NCI-H1092 treated with DMSO at 0.1 percent for 48 hours (cell line): ENCODE measurements at regions not wholly inside any gene's neighbourhood (a gene's known extent, or its start where the extent isn't known, plus 50 kb on each side); places are given as distances from the start of the nearest gene placed in this dataset.

Experiments
- DNase-seq: peaks from one replicate; lab custom pipeline; 2025; lab: John Stamatoyannopoulos, UW

DNA sequence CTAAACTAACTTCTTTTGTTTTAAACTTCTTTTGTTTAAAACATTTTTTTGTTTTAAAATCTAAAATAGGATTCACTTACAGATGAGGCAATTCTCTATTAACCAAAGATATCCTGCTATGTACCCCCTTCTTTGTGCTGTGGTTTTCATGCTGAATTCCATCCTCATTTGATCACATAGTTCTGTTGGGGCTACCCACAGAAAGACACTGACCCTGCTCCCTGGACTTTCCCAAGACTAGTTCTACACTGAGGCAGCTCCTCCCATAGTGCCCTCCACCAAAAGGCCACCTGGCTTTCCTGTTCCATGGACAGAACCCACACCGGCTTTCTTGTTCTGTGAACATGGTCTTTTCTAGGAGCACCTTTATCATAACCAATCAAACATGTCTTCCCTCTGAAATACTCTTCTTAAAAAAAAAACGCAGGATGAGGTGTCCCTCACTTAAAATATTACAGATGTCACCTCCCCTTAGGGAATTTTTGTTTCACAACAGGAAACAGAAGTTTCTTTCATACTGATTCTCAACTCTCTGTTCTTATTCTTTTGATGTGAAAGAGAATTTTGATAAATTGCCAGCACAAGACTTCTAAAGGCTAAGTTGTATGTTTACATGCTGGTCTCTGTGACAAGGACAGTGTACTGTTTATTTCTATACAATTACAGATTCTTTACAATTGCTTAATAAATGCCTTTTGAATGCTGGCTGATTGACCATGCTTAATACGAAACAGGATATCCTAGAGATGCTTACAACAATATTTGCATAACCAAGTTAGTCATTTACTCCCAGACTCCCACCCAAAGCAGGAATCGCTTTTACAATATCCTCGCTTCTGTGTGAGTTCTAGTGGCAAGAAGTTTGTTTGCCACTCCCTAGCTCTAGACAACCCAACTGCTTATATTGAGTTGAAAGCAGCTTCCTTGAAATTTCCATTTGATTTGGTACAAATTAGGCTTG, 300.4 kb downstream of the DTWD2 start:
- DNase-seq, result no peak

- no peak for DNase-seq
Measured at GRCh38 chr5:118687100-118687499, 301.2 kb downstream of the DTWD2 start.

- DNase-seq, result no peak
Measured at GRCh38 chr5:118681655-118682054, 306.7 kb downstream of the DTWD2 start.

GRCh38 chr5:118679264-118679940, 308.9 kb downstream of the DTWD2 start:
- DNase-seq, result no peak

DNA sequence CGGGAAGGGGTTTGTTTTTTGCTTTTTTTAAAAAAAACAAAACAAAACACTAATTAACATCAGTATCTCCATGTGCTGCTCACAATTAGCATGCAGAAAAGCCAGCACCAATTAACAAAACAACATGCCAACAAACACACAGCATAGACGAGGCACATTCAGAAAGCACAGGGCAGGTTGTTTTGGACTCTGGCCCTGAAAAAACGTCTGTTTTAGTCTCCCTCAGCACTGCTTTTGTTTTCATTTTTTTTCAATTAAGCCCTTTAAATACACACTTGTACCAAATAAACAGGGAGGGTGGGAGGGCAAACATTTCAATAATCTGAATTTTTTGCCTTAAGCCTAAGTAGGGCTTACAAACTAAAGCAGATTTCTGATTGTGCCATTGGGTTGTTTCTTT, 309.6 kb downstream of the DTWD2 start:
- DNase-seq, result no peak

DNA sequence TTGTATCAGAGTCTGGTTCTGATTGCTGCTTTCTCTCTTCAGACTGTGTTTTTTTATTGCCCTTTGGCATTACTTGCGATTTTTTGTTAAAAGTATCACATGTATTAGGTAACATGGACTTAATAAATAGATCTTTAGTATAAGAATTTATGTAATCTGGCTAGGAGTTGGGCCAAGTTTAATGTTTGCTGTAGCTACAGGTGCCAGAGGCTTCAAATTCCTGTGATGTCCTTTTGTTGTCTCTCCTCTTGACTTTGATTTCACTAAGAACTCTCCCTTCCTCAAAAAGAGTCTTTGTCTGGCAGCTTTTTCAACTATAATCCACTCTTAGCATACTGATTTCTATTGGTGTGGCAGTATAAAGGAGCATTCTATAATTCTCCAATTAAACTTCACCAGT, 313.1 kb downstream of the DTWD2 start:
- no peak for DNase-seq

GRCh38 chr5:118657576-118657975, 330.8 kb downstream of the DTWD2 start:
- no peak for DNase-seq

- DNase-seq, result no peak
Measured at GRCh38 chr5:118653872-118654271, 334.5 kb downstream of the DTWD2 start.

GRCh38 chr5:118653183-118653582, 335.2 kb downstream of the DTWD2 start:
- DNase-seq, result no peak

- DNase-seq, result no peak
Measured at GRCh38 chr5:118651002-118651401, 337.3 kb downstream of the DTWD2 start.

DNA sequence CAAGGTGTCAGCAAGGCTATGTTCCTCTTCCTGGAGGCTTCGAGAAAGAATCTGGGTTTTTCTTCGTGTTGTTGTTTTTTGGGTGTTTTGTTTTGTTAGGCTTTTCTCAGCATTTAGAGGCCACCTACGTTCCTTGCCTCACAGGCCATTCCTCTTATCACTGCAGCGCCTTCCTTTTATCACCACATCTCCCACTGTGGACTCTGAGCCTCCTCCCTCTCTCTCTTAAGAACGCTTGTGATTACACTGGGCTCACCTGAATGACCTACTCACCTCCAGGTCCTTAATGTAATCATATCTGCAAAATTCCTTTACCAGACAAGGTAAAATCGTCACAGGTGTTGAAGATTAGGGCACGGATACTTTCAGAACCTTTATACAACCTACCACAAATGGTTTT, 340.8 kb downstream of the DTWD2 start:
- DNase-seq, result no peak

DNA sequence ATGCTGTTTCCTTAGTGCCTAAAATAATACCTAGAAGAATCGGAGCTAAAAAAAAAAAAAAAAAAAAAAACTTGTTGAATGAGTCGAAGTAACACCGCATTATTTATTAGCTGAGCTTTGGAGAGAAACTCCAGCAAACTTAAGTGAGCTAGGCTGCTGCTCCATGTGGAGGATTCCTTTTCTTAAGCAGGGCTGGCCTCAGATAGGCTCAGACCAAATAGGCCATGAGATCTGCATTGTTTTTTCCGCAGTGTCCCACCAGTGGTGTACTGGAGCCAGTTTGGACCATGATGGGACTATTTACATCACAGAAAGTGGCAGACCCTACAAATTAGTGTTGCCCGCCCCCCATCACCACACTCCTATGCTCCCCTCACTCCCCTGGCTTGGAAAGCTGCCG, 341.4 kb downstream of the DTWD2 start:
- DNase-seq, result no peak

- no peak for DNase-seq
Measured at GRCh38 chr5:118637947-118638670, 350.2 kb downstream of the DTWD2 start.

DNA sequence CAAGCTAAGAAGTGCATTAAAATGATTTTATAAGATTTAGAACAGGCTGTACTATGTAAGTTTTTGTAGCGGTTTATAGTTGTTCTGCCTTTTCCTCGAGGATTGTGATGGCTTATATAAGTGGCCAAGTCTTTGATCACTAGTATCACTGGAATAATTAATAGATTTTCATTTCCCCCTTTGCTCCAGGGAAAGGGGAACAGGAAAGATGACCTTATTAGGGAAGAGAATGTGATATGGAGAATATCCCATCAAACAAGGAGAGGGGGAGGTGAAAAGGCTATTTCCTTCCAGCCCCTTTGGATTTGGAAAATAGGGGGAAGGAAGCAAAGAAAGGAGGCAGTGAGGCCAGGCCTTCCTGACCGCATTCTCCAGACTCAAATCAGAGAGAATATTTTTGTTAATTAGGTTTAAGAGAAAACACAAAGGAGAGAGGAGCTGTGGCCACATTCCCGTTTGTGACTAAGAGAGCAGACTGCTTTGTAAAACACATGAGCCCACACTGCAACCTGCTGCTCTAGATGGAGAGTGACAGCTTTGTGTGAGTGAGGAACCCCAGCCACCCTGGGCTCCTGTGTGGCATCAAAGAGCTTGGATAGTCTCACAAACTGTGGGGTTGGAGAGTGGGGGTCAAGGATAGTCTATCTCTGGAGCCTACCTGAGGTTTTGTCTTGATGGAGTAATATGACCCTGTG, 359.5 kb downstream of the DTWD2 start:
- no peak for DNase-seq

DNA sequence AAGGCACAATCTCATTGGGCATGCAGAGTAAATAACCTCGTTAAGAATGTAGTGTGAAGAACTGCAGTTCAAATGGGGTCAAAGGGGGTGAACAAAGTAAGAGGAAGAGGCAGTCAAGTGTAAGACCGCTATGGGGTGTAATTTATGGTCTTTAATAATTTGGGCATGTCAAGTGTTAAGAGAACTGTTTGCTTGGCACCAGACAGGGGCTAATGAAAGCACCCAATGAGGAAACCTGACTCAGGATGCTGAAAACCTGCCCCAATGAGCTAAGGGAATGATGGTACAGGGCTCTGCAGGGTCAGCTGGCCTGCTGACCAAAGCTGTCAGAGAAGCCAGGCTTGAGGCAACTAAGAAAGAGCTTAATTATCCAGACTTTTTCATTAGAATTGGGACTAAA, 368.1 kb downstream of the DTWD2 start:
- no peak for DNase-seq

DNA sequence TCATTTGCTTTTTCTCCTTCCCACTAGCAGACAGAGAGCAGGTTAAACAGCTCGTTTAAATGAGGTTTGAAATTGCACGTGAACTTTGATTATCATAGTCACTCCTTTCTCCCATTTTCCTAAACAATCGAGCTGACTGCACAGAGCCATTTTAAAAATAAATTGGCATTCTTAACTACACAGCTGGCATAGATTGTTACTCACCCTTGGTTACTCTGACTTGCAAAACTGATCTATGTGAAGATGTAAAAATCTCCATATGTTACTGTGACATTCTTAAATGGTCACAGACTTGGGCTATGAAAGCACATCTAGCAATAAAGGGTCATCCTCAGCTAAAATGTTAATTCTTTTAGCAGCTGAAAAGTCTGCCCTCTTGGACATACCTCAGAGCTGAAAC, 368.5 kb downstream of the DTWD2 start:
- no peak for DNase-seq

GRCh38 chr5:118616281-118616680, 372.1 kb downstream of the DTWD2 start:
- DNase-seq, result no peak

- no peak for DNase-seq
Measured at GRCh38 chr5:118614731-118615456, 373.5 kb downstream of the DTWD2 start.

DNA sequence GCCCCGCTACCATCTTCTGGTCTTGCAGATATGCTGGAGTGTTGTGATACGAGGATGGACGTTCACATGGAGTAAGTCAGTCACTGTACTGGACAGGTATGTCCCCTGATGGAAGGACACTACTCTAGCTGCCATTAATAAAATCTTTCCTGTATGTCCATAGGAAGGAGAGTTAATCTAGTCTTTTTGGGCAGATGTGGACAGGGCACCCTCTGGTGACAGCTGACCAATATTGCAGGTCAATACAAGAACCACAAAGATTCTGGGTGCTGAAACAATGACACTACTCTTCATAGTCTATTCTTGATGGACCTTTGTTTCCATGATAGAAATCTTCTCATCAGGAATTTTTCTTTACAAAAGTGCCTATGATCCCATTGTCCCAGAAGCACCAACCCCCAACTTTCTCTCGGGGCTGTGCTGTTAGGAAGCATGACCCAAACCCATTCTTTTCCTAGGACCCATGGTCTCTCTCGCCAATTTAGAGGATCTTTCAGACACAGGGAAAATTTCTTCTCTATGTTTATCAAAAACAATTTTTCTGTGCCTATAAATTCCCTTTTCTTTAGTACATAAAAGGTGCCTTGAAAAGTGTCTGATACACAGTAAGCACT, 376.9 kb downstream of the DTWD2 start:
- DNase-seq, result no peak

- no peak for DNase-seq
Measured at GRCh38 chr5:118606940-118607339, 381.4 kb downstream of the DTWD2 start.

DNA sequence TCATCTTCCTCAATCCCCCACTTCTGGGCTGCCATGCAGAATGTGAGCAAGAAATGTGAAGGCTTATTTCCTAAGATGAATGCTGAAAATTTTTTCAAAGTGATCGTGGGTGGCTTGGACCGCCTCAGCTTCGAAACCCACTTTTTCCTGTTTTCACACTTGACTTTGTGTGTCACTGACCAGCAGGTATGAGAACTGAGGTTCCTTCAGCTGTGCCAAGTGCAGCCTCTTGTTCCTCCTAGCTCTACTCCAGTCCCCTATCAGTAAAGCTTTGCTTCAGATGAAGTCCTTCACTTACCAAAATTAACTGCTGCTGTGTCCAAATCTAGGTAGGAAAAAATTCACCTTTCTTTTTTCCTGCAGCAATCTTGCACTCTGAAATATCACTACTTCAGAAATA, 382.6 kb downstream of the DTWD2 start:
- DNase-seq, result no peak
